GM23248 (cell line): ENCODE measurements at regions not wholly inside any gene's neighbourhood (a gene's known extent, or its start where the extent isn't known, plus 50 kb on each side); places are given as distances from the start of the nearest gene placed in this dataset.

Experiments used
- DNase-seq: peaks from one replicate; pipeline ENCODE4 v3.0.0-alpha.2; 2015
- H2AFZ ChIP-seq: fragments of 200-600 bp; sonication (generic); 2 replicates; pipeline ENCODE4 v1.6.1; 2016; ENCODE audit warnings: antibody characterized with exemption
- H3F3A ChIP-seq: fragments of 200-600 bp; sonication (generic); 2 replicates; pipeline ENCODE4 v1.6.1; 2016; ENCODE audit warnings: mild to moderate bottlenecking, antibody characterized with exemption, mixed run types; ENCODE audit not compliant: insufficient read depth
- H3K27ac ChIP-seq: fragments of 200-600 bp; sonication (generic); 2 replicates; pipeline ENCODE4 v1.5.1; 2016; ENCODE audit warnings: mild to moderate bottlenecking
- H3K27me3 ChIP-seq: fragments of 200-600 bp; sonication (generic); replicated peaks from 2 replicates; pipeline ENCODE4 v1.6.1; 2016; ENCODE audit warnings: mild to moderate bottlenecking; ENCODE audit not compliant: insufficient read depth
- H3K36me3 ChIP-seq: fragments of 200-600 bp; sonication (generic); 2 replicates; pipeline ENCODE4 v1.6.1; 2016; ENCODE audit warnings: low read depth, mild to moderate bottlenecking
- H3K4me1 ChIP-seq: fragments of 200-600 bp; sonication (generic); 2 replicates; pipeline ENCODE4 v1.6.1; 2016; ENCODE audit warnings: mild to moderate bottlenecking; ENCODE audit not compliant: insufficient read depth
- H3K4me2 ChIP-seq: fragments of 200-600 bp; sonication (generic); one replicate; pipeline ENCODE4 v1.6.1; 2016; ENCODE audit warnings: mild to moderate bottlenecking; ENCODE audit not compliant: unreplicated experiment
- H3K4me3 ChIP-seq: fragments of 200-600 bp; sonication (generic); 2 replicates; pipeline ENCODE4 v1.5.1; 2016; ENCODE audit warnings: mild to moderate bottlenecking
- H3K79me2 ChIP-seq: fragments of 200-600 bp; sonication (generic); 2 replicates; pipeline ENCODE4 v1.6.1; 2016; ENCODE audit warnings: mild to moderate bottlenecking; ENCODE audit not compliant: insufficient read depth
- H3K9ac ChIP-seq: fragments of 200-600 bp; sonication (generic); 2 replicates; pipeline ENCODE4 v1.6.1; 2016; ENCODE audit warnings: mild to moderate bottlenecking
- H3K9me2 ChIP-seq: fragments of 200-600 bp; sonication (generic); 2 replicates; pipeline ENCODE4 v1.6.1; 2016; ENCODE audit warnings: mixed run types, mild to moderate bottlenecking, moderate library complexity; ENCODE audit not compliant: insufficient read depth
- H3K9me3 ChIP-seq: fragments of 200-600 bp; sonication (generic); one replicate; pipeline ENCODE4 v1.6.1; 2017; ENCODE audit warnings: low read depth
- H4K20me1 ChIP-seq: fragments of 200-600 bp; sonication (generic); 2 replicates; pipeline ENCODE4 v1.6.0; 2016; ENCODE audit not compliant: insufficient read depth
- EZH2 ChIP-seq: fragments of 200-600 bp; sonication (generic); IDR thresholded peaks from 2 replicates; pipeline ENCODE4 v1.6.1; 2018; ENCODE audit warnings: antibody characterized with exemption, mild to moderate bottlenecking; ENCODE audit not compliant: insufficient read depth, poor library complexity, severe bottlenecking
- EZH2phosphoT487 ChIP-seq: fragments of 200-600 bp; sonication (generic); IDR thresholded peaks from 2 replicates; pipeline ENCODE4 v1.6.1; 2018; ENCODE audit warnings: antibody characterized with exemption, moderate library complexity, mild to moderate bottlenecking, low read depth; ENCODE audit not compliant: insufficient read depth
- WGBS, 2 experiments: methylation state at CpG; one replicate each; pipeline ENCODE4 v1.1.6; 2015 to 2017; ENCODE audit warnings: low lambda C conversion rate in 2 of 2, low coverage in 1 of 2; ENCODE audit errors: missing lambda C conversion rate in 2 of 2; 5-methylcytosine and 5-hydroxymethylcytosine counted together
- in situ Hi-C: fragments of 300-500 bp; cut with MboI; formaldehyde crosslinking; loops from 2 replicates; pipeline ENCODE4 v1.15.0; 2020

DNA sequence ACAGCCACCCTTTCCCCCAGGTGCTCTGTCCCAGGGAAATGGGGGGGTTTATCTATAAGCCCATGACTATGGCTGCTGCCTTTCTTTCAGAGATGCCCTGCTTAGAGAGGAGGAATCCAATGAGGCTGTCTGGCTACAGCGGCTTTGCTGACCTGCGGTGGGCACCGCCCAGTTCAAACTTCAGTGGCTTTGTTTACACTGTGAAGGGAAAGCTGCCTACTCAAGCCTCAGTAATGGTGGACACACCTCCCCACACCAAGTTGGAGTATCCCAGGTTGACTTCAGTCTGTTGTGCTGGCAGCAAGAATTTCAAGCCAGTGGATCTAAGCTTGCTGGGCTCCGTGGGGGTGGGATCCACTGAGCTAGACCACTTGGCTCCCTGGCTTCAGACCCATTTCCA lies 869.2 kb downstream of the SLC6A15 start:
- 82 to 94% methylated on average over 4 of the region's 4 CpGs for WGBS, 2 experiments
- H3K79me2 ChIP-seq, result no peaks in the 10 kb centered on the region
- no peak for DNase-seq
- in situ Hi-C loops, result no loop called here
- H3K9me3 ChIP-seq, result no peaks in the 10 kb centered on the region
- no peak overlapping the region for H3K9ac ChIP-seq
- no peak overlapping the region for H3K27ac ChIP-seq
- H3K27me3 ChIP-seq, result no peaks in the 10 kb centered on the region
- no peaks in the 10 kb centered on the region for H3K9me2 ChIP-seq
- no peaks in the 10 kb centered on the region for H3F3A ChIP-seq
- H3K4me3 ChIP-seq, result no peak overlapping the region
- no peaks in the 10 kb centered on the region for H3K4me1 ChIP-seq
- no peak overlapping the region for H3K4me2 ChIP-seq
- no peaks in the 10 kb centered on the region for H4K20me1 ChIP-seq
- no peak overlapping the region for H2AFZ ChIP-seq
- no peak for TF ChIP-seq EZH2phosphoT487
- TF ChIP-seq EZH2, result no peak
- H3K36me3 ChIP-seq, result no peaks in the 10 kb centered on the region

GRCh38 chr12:84038242-84038641 lies 874.4 kb downstream of the SLC6A15 start:
- H4K20me1 ChIP-seq, result no peaks in the 10 kb centered on the region
- H3K36me3 ChIP-seq, result no peaks in the 10 kb centered on the region
- H3K9me2 ChIP-seq, result no peaks in the 10 kb centered on the region
- H3K27ac ChIP-seq, result no peak overlapping the region
- no peak overlapping the region for H2AFZ ChIP-seq
- no peak for TF ChIP-seq EZH2phosphoT487
- in situ Hi-C loops, result no loop called here
- 75 to 80% methylated on average over 9 of the region's 9 CpGs for WGBS, 2 experiments
- no peak overlapping the region for H3K4me2 ChIP-seq
- no peak overlapping the region for H3K4me3 ChIP-seq
- H3F3A ChIP-seq, result no peaks in the 10 kb centered on the region
- DNase-seq, result no peak
- no peaks in the 10 kb centered on the region for H3K27me3 ChIP-seq
- H3K79me2 ChIP-seq, result no peaks in the 10 kb centered on the region
- H3K9ac ChIP-seq, result no peak overlapping the region
- no peaks in the 10 kb centered on the region for H3K4me1 ChIP-seq
- H3K9me3 ChIP-seq, result no peaks in the 10 kb centered on the region

- H2AFZ ChIP-seq, result no peak overlapping the region
- H3K4me2 ChIP-seq, result no peak overlapping the region
- TF ChIP-seq EZH2phosphoT487 (no peak), EZH2 (no peak)
- H3F3A ChIP-seq, result no peaks in the 10 kb centered on the region
- H4K20me1 ChIP-seq, result no peaks in the 10 kb centered on the region
- H3K4me1 ChIP-seq, result no peaks in the 10 kb centered on the region
- no peaks in the 10 kb centered on the region for H3K79me2 ChIP-seq
- WGBS, 2 experiments, result 53 to 65% methylated on average over 3 of the region's 3 CpGs
- H3K9ac ChIP-seq, result no peak overlapping the region
- no peaks in the 10 kb centered on the region for H3K27me3 ChIP-seq
- no peak for DNase-seq
- in situ Hi-C loops, result no loop called here
- no peak overlapping the region for H3K4me3 ChIP-seq
- H3K36me3 ChIP-seq, result no peaks in the 10 kb centered on the region
- no peaks in the 10 kb centered on the region for H3K9me2 ChIP-seq
- no peaks in the 10 kb centered on the region for H3K9me3 ChIP-seq
- no peak overlapping the region for H3K27ac ChIP-seq
These were observed 875.7 kb downstream of the SLC6A15 start for GRCh38 chr12:84036912-84037311.

- TF ChIP-seq EZH2, result no peak
- no peak for TF ChIP-seq EZH2phosphoT487
- H4K20me1 ChIP-seq, result no peaks in the 10 kb centered on the region
- no peaks in the 10 kb centered on the region for H3K9me2 ChIP-seq
- H3K27me3 ChIP-seq, result no peaks in the 10 kb centered on the region
- no peak overlapping the region for H3K4me2 ChIP-seq
- H2AFZ ChIP-seq, result no peak overlapping the region
- H3K27ac ChIP-seq, result no peak overlapping the region
- WGBS, 2 experiments, result 85 to 88% methylated on average over 3 of the region's 3 CpGs
- H3F3A ChIP-seq, result no peaks in the 10 kb centered on the region
- H3K4me1 ChIP-seq, result no peaks in the 10 kb centered on the region
- H3K79me2 ChIP-seq, result no peaks in the 10 kb centered on the region
- H3K36me3 ChIP-seq, result no peaks in the 10 kb centered on the region
- in situ Hi-C loops, result no loop called here
- H3K9ac ChIP-seq, result no peak overlapping the region
- no peaks in the 10 kb centered on the region for H3K9me3 ChIP-seq
- DNase-seq, result no peak
- no peak overlapping the region for H3K4me3 ChIP-seq
These were observed 876.8 kb downstream of the SLC6A15 start for GRCh38 chr12:84035766-84036165.

- no peaks in the 10 kb centered on the region for H3K9me3 ChIP-seq
- no peak overlapping the region for H3K27ac ChIP-seq
- no peak overlapping the region for H3K9ac ChIP-seq
- TF ChIP-seq EZH2phosphoT487 (no peak), EZH2 (no peak)
- H3K79me2 ChIP-seq, result no peaks in the 10 kb centered on the region
- H2AFZ ChIP-seq, result no peak overlapping the region
- no peaks in the 10 kb centered on the region for H3K36me3 ChIP-seq
- H3K9me2 ChIP-seq, result no peaks in the 10 kb centered on the region
- H3K4me3 ChIP-seq, result no peak overlapping the region
- 38 to 43% methylated on average over 2 of the region's 2 CpGs for WGBS, 2 experiments
- no peak overlapping the region for H3K4me2 ChIP-seq
- H4K20me1 ChIP-seq, result no peaks in the 10 kb centered on the region
- H3K27me3 ChIP-seq, result no peaks in the 10 kb centered on the region
- DNase-seq, result no peak
- H3F3A ChIP-seq, result no peaks in the 10 kb centered on the region
- H3K4me1 ChIP-seq, result no peaks in the 10 kb centered on the region
- in situ Hi-C loops, result no loop called here
These were observed 877.7 kb downstream of the SLC6A15 start for GRCh38 chr12:84034871-84035270.
